CD4-positive, alpha-beta T cell treated with Interferon gamma for 1 hour (primary cell): ENCODE measurements at regions not wholly inside any gene's neighbourhood (a gene's known extent, or its start where the extent isn't known, plus 50 kb on each side); places are given as distances from the start of the nearest gene placed in this dataset.
"Not testable (repeated sequence)": the region's sequence is repeated elsewhere in the genome, so short reads cannot be mapped to it uniquely, and the experiment has no call there.

Source experiments
- DNase-seq: peaks from one replicate; pipeline ENCODE4 v3.0.0-alpha.2; 2020

GRCh38 chr10:9262770-9263169, 1208.3 kb downstream of the GATA3 start:
- no peak for DNase-seq

DNA sequence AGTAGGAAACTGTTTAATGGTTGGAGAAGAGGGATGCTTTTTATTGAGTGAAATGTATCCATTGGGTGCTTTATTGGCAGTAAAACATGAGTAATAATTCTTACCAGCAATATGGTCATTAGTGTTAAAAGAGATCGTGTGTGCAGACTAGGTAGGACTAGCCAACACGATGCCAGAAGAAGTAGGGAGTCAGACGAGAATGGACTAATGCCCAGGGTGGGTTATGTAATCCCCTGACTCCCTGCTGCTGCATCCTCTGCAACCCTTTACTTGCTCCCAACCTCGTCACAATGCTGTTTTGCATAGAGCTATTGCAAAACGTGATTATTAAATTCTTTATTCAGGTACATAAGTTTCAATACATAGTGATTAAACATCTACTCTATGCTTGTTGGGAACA, 1213.7 kb downstream of the GATA3 start:
- no peak for DNase-seq

- DNase-seq, result not testable (repeated sequence)
These were observed 1218.8 kb downstream of the GATA3 start for GRCh38 chr10:9273126-9273833.

GRCh38 chr10:9274206-9274755, 1219.8 kb downstream of the GATA3 start:
- no peak for DNase-seq

GRCh38 chr10:9275861-9276260, 1221.4 kb downstream of the GATA3 start:
- DNase-seq, result no peak

- DNase-seq, result no peak
These were observed 1231.2 kb downstream of the GATA3 start for GRCh38 chr10:9285690-9286089.

GRCh38 chr10:9289811-9290210, 1235.3 kb downstream of the GATA3 start:
- DNase-seq, result no peak

- DNase-seq, result no peak
These were observed 1236.6 kb downstream of the GATA3 start for GRCh38 chr10:9291081-9291480.

GRCh38 chr10:9294132-9294663, 1239.7 kb downstream of the GATA3 start:
- DNase-seq, result no peak

GRCh38 chr10:9294865-9295264, 1240.4 kb downstream of the GATA3 start:
- no peak for DNase-seq

GRCh38 chr10:9296190-9296589, 1241.7 kb downstream of the GATA3 start:
- DNase-seq, result no peak

GRCh38 chr10:9297580-9297979, 1243.1 kb downstream of the GATA3 start:
- DNase-seq, result no peak

DNA sequence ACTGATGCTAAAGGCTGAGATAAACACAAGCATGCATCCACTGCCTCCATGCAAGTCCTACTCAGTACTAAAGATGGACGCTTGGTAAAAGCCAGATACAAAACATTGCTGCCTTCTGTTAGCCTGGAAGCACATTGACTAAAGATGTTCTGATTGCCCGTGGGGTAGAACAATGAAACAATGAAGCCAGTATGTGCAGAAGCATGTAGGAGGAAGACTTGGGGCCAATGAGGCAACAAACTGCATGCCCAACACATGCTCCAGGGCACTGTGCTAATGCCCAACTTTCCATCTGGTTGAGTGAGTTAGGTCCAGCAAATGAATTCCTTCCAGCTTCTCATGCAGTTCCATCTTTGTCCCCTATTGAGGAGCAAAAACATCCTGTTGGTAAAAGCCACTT, 1245.5 kb downstream of the GATA3 start:
- no peak for DNase-seq

DNA sequence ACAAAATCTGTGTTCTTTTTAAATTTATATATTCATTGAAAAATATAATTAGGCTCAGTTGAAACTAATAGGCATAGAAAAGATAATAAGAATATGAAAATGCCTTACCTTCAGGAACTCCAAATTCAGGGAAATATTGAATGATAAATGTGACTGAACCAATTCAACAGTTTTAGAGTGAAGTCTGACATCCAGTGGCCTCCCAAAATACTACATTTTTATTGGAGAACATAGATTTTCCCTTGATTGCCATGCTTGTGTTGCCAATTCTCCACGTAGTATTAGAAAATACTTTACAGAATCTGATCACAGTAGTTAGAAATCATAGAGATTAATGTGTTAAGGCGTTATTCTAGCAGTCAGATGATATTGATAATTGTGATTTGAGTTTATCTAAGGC, 1246.7 kb downstream of the GATA3 start:
- DNase-seq, result no peak

GRCh38 chr10:9301554-9301953, 1247.1 kb downstream of the GATA3 start:
- no peak for DNase-seq

DNA sequence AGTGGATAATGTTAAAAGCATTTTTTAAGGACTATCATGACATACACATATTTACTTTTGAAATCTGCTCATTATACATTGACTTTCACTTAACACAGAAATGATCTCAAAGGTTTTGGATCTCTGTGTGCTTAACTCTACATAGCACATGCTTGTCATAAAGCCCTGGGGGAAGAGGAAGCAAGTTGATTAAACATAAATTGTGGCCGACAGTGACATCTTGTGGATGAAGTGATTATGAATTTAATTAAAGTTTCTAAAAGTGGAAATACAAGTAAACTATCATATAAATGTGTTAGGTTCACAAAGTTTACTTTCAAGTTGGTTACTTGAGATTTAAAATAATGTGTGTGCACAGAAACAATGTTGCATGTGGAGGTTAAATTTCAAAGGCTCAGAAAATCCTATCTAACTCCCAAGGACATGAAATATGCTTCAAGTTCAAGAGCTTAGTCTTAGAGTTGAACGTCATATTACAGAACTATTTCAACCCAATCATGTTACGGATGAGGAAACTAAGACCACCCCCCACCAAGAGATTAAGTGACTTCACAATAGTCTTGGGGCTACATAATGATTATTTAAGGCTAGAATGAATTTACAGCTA, 1247.8 kb downstream of the GATA3 start:
- no peak for DNase-seq

DNA sequence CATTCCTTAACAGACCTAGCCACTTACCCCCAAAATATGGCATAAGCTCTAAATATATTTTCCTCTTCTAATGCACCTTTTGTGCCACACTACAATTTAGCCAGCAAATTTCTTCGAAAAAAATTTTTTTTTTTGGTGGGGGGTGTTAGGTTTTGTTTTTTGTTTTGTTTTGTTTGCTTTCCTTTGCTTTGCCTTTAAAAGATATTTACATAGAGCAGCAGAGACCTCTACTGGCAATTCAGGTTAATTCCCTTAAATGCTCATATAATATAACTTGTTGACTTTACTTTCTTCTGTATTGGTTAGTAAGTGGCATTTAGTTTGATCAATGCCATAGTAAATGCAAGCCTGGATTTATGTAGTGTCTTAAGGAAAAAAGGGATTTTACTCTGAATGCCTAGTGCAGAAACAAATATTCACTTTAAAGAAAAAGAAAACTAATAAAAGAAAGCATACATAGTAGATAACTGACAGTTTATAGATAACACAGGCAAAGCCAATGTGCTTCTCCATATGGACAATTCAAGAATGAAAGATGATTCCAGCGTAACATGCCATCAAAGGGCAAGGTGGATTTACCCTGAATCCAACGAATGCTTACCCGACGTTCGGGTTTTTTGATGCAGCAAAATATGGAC, 1250.6 kb downstream of the GATA3 start:
- no peak for DNase-seq

DNA sequence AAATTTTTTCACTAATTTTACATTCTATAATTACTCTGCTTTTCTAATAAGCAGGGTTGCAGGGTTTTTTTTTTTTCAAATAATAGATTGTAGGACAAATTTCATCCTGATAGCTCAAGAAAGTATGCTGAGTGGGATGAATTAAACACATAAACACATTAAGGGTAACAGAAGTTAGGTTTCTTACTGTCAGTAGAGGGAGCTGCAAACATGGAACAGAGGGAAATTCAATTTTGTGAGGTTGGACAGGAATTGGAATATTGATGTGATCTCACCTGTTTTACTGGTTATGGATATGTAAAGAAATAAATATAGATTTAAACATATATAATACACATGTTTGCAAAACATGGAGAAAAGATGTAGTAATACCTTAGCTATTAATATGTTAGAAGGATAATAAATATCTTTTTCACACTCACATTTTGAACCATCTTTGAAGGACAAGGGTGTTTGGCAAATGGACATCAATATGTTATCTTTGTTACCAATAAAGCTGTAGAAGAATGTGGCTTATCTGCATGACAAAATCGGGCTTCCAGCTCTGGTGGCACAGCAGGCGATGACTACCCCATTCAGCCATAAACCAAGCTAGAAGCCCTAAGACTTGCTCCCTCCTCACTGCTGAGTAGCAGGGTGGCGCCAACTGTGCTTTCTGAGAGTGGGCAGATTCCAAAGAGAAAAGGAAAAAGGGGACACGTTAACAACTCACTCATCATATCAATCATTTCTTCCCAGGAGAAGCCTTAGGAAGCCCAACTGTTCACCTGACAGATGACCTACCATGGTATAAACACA, 1257.4 kb downstream of the GATA3 start:
- no peak for DNase-seq

GRCh38 chr10:9315292-9315691, 1260.8 kb downstream of the GATA3 start:
- DNase-seq, result no peak

DNA sequence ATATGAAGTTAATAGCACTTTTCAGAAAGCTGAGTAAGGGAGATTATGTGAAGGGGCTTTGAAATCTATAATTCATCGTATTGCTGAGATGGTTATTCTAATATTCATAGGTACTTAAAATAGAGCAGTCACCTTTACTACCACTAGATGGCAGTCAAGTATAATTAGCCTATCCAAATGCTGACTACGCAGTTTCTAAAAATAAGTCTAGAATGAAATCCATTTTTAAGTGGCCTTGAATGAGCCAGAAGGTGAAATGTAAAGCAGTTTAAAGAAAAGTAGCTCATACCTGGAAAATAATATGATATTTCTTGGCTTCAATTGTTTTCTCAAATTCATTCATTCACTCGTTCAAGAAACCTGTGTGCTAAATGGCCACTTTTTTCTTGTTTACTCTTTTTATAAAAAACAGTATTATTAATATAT, 1277.1 kb downstream of the GATA3 start:
- no peak for DNase-seq

DNA sequence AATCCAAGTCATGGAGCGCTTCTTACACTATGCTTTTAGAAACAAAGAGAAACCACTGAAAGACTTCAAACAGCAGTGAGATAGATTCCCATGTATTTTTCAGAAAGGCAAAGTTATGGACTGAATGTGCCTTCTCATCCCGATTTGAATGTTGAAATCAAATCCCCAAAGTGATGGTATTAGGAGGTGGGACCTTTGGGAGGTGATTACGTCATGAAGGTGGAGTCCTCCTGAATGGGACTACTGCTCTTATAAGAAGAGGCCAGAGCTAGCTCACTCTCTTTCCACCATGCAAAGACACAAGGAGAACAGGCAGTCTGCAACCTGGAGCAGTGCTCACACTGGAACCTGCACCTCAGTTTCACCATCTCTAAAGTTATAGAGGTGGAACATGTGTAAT, 1279.8 kb downstream of the GATA3 start:
- no peak for DNase-seq

GRCh38 chr10:9339716-9340115, 1285.2 kb downstream of the GATA3 start:
- no peak for DNase-seq
